ENCODE measurements at regions not wholly inside any gene's neighbourhood (a gene's known extent, or its start where the extent isn't known, plus 50 kb on each side); places are given as distances from the start of the nearest gene placed in this dataset.

- no peak for TF ChIP-seq CTCF (IDR thresholded peaks at IDR 0.05)
- TF ChIP-seq EZH2 (IDR thresholded peaks at IDR 0.05; ENCODE audit: borderline replicate concordance, insufficient read depth, low read depth, low read length, poor library complexity, severe bottlenecking): no peak
Measured at GRCh38 chr4:123806056-123806455, 409.5 kb downstream of the SPRY1 start.

Data from B cell (primary cell).